IPS-18c (cell line): ENCODE measurements at regions not wholly inside any gene's neighbourhood (a gene's known extent, or its start where the extent isn't known, plus 50 kb on each side); places are given as distances from the start of the nearest gene placed in this dataset.

Experiments
- H3K4me3 ChIP-seq: 2 replicates; pipeline ENCODE4 v1.7.0; 2013; ENCODE audit warnings: low read depth, mild to moderate bottlenecking, low read length, moderate library complexity; ENCODE audit not compliant: insufficient read depth
- H3K9me3 ChIP-seq: one replicate; pipeline ENCODE4 v1.6.1; 2013; ENCODE audit warnings: mild to moderate bottlenecking, low read length, moderate library complexity; ENCODE audit not compliant: control insufficient read depth, insufficient read depth

- Histone ChIP-seq H3K9me3 (no peaks in the 10 kb centered on the region), H3K4me3 (no peak overlapping the region)
Measured at GRCh38 chr5:89950234-89950633, 459.3 kb downstream of the CETN3 start.

- H3K9me3 ChIP-seq = no peaks in the 10 kb centered on the region
- no peak overlapping the region for H3K4me3 ChIP-seq
Measured at GRCh38 chr5:89948977-89949376, 460.6 kb downstream of the CETN3 start.

GRCh38 chr5:89946916-89947315 lies 462.6 kb downstream of the CETN3 start:
- no peaks in the 10 kb centered on the region for H3K9me3 ChIP-seq
- no peak overlapping the region for H3K4me3 ChIP-seq

- no peaks in the 10 kb centered on the region for H3K9me3 ChIP-seq
- no peak overlapping the region for H3K4me3 ChIP-seq
Measured at GRCh38 chr5:89946508-89946907, 463.0 kb downstream of the CETN3 start.

GRCh38 chr5:89942171-89942570 lies 467.4 kb downstream of the CETN3 start:
- Histone ChIP-seq H3K4me3 (no peak overlapping the region), H3K9me3 (no peaks in the 10 kb centered on the region)

- no peak overlapping the region for H3K4me3 ChIP-seq
- H3K9me3 ChIP-seq = no peaks in the 10 kb centered on the region
Measured at GRCh38 chr5:89936576-89936975, 473.0 kb downstream of the CETN3 start.

GRCh38 chr5:89934069-89934468 lies 475.5 kb downstream of the CETN3 start:
- Histone ChIP-seq H3K9me3 (no peaks in the 10 kb centered on the region), H3K4me3 (no peak overlapping the region)

GRCh38 chr5:89932771-89933181 lies 476.8 kb downstream of the CETN3 start:
- Histone ChIP-seq H3K9me3 (no peaks in the 10 kb centered on the region), H3K4me3 (no peak overlapping the region)

- no peaks in the 10 kb centered on the region for H3K9me3 ChIP-seq
- no peak overlapping the region for H3K4me3 ChIP-seq
Measured at GRCh38 chr5:89930591-89931392, 478.8 kb downstream of the CETN3 start.

- no peak overlapping the region for H3K4me3 ChIP-seq
- no peaks in the 10 kb centered on the region for H3K9me3 ChIP-seq
Measured at GRCh38 chr5:89929834-89930233, 479.7 kb downstream of the CETN3 start.

- no peak overlapping the region for H3K4me3 ChIP-seq
- H3K9me3 ChIP-seq = no peaks in the 10 kb centered on the region
Measured at GRCh38 chr5:89929173-89929572, 480.4 kb downstream of the CETN3 start.

- H3K4me3 ChIP-seq = no peak overlapping the region
Measured at GRCh38 chr5:89922161-89922560, 487.4 kb downstream of the CETN3 start.

GRCh38 chr5:89917112-89917511 lies 492.4 kb downstream of the CETN3 start:
- H3K4me3 ChIP-seq = no peak overlapping the region
- no peaks in the 10 kb centered on the region for H3K9me3 ChIP-seq

More at GRCh38 chr5:89922161-89922560, 487.4 kb downstream of the CETN3 start:
- no peaks in the 10 kb centered on the region for H3K9me3 ChIP-seq

GRCh38 chr5:89916131-89916530 lies 493.4 kb downstream of the CETN3 start:
- H3K4me3 ChIP-seq = no peak overlapping the region
- no peaks in the 10 kb centered on the region for H3K9me3 ChIP-seq

GRCh38 chr5:89908876-89909275 lies 500.7 kb downstream of the CETN3 start:
- H3K4me3 ChIP-seq = no peak overlapping the region

GRCh38 chr5:89904442-89904841 lies 505.1 kb downstream of the CETN3 start:
- no peak overlapping the region for H3K4me3 ChIP-seq
- H3K9me3 ChIP-seq = no peaks in the 10 kb centered on the region

More at GRCh38 chr5:89908876-89909275, 500.7 kb downstream of the CETN3 start:
- no peaks in the 10 kb centered on the region for H3K9me3 ChIP-seq

- H3K9me3 ChIP-seq = no peaks in the 10 kb centered on the region
Measured at GRCh38 chr5:89901983-89902382, 507.6 kb downstream of the CETN3 start.

GRCh38 chr5:89901346-89901745 lies 508.2 kb downstream of the CETN3 start:
- H3K9me3 ChIP-seq = no peaks in the 10 kb centered on the region
- no peak overlapping the region for H3K4me3 ChIP-seq

More at GRCh38 chr5:89901983-89902382, 507.6 kb downstream of the CETN3 start:
- no peak overlapping the region for H3K4me3 ChIP-seq

GRCh38 chr5:89900346-89900745 lies 509.2 kb downstream of the CETN3 start:
- H3K4me3 ChIP-seq = no peak overlapping the region
- no peaks in the 10 kb centered on the region for H3K9me3 ChIP-seq
